Endothelial cell of hepatic sinusoid (primary cell): ENCODE measurements at regions not wholly inside any gene's neighbourhood (a gene's known extent, or its start where the extent isn't known, plus 50 kb on each side); places are given as distances from the start of the nearest gene placed in this dataset.

ENCODE experiments used
- in situ Hi-C: cut with HindIII; loops from 2 replicates; pipeline ENCODE4 v1.10.0; 2017; ENCODE audit warnings: low sequenced_read_pairs

DNA sequence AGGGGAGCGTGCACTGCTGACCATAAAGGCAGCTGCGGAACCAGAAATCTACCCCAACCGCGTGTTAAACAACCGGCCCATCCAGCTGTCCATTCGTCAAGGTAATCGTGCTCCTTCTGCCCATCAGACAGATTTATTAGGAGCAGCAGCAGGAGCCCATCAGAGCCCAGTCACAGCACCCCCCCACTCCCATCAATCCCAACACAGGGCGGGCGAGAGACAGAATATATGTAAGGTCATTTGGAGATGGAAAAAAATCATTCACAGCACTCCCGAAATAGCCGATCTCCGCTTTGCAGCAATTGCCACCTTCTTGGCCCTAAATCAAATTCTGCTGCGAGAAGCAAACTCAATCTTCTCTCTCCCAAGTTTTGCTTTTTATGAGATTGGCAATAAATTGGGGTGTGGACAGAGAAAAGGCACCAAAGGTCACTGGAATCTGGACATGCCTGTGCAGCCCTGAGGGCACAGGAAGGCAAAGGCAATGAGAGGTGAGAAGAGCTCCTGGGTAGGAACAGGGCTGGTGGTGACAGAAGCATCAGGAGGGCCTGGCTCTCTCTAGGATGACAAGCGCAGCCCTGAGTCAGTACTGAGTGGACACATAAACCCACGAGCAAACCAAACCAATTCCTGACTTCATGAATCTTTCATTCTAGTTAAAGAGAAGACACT, 145.0 kb upstream of the ZMIZ1 start:
- in situ Hi-C loops, result no loop called here

DNA sequence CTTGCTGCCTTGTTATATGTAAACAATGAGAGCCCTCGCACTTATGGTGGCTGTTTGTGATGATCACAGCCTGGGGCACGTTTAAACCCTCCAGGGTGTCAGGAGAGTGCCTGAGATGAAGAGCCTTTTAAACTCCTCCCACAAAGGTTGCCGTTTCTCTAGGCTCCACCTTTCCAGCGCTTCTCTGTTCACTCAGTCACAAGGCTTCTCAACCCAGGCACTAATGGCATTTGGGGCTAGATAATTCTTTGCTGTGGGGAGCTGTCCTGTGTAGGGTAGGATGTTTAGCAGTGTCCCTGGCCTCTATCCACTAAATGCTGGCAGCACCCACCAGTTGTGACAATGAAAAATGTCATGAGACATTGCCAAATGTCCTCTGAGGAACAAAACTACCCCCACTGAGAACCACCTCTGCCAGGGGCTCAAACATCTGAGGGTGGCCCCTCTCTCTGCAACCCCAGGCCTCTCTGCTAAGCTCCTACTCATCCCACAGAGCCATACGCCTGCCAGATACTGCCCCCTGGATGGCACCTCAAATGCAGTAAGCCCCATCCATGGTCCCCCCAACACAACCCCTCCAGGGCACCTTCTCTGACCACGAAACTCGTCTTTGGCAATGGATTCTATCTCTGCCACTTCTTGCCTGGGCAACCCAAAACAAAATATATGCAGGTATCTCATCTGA, 144.3 kb upstream of the ZMIZ1 start:
- in situ Hi-C loops, result no loop called here

DNA sequence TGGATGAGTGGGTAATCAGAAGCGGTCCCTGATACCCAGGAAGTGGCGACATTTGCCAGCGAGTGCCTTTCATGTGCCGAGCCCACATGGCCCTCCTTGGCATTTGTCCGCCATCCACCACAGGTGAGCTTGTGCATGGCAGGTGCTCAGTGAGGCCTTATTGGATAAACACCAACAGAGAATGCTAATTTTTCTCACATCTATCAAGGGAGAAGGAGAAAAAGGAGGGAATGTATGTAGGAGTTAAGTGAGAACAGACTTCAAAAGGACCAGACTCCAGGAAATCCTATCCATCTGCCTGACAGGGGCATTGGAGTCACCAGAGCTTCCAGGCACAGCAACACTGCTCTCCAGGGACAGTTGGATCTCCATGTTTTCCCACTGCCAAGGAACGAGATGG, 143.5 kb upstream of the ZMIZ1 start:
- in situ Hi-C loops, result no loop called here

- in situ Hi-C loops, result no loop called here
Measured at GRCh38 chr10:78925800-78926319, 142.9 kb upstream of the ZMIZ1 start.

DNA sequence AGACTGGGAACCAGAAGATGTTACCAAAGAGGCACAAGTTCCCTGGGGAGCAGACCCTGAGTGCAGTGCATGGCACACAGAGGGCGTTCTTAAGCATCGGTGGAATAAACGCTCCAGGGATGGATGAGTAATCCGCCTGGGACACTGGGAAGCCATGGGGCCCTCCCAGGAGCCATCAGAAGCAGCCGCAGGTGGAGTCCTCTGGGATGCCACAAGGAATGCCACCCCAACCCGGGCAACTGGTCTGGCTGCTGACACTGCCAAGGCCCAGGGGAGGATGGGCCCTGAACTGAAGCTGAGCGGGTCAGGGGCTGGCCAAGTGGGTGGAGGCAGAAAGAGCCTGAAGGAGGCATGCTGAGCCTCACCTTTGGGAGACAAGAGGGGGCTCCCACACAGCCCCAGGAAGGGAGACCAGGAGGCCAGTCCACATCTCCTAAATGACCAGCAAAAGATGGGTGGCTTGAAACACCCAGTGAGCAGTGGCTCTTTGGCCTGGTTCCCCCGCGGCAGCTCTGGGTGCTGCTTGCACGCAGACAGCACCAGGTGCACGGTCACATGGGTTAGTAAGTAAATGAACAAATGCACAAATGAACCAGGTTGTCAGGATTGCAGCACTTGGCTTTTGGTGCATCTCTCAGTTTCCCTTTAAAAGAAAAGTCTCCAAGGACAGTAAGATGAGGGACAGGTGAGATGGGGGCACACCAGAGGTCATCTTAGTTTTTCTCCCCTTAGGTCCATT, 141.3 kb upstream of the ZMIZ1 start:
- in situ Hi-C loops, result no loop called here

DNA sequence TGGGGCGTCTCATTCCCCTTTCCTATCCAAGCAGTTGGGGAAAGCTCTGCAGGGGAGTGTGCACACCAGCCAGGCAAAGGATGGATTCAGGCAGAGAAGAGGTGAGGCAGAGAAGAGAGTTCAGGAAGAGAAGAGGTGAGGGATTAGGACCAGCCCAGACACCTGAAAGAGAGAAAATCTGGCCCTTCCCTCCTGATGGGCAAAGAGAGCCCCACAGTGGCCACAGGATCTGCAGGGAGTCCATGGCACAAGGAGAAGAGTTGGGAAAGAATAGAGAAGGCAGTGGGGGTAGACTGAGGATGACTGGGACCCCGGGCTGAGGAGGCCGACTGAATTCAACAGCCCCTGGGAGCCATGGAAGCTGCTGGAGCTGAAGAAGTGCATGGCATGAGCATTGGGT, 140.4 kb upstream of the ZMIZ1 start:
- in situ Hi-C loops, result no loop called here

DNA sequence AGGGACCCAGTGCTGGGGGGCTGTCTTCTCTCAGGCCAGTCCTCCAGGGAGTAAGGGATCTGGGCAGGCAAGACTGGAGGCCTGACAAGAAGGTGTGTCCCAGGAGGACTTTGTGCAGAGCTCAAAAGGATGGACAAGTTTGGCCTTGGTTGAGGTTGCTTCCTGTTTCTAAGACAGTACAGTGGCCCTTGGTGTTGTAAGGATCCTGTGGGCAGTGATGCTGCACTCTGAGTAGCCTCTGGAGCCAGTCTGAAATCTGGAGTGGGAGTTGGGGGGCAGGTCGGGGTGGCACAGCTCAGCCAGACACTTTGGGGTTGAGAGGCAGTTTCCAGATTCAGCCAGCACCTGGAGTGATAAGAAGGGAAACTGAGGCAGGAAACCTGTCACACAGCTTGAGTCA, 139.2 kb upstream of the ZMIZ1 start:
- in situ Hi-C loops, result no loop called here

- in situ Hi-C loops, result no loop called here
Measured at GRCh38 chr10:78931321-78932053, 137.3 kb upstream of the ZMIZ1 start.

GRCh38 chr10:78932054-78932386, 136.7 kb upstream of the ZMIZ1 start:
- in situ Hi-C loops, result no loop called here

DNA sequence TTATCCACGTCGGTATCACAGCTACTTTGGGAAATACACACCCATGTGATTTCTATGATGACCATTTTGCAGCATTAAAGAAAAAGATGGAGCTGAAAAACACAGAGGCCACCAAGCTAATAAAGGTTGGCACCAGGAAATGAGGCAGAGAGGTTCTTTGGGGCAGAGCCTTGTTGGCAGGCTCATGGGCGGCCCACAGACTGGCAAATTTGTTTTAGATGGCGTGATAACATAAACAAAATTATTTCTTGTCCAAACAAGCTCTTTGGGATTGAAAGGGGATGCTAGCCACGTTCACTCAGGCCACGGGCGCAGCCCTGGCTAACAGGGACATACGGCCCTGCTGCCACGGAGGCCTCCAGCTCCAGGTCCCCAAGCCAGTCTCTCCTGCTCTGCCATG, 135.9 kb upstream of the ZMIZ1 start:
- in situ Hi-C loops, result no loop called here

DNA sequence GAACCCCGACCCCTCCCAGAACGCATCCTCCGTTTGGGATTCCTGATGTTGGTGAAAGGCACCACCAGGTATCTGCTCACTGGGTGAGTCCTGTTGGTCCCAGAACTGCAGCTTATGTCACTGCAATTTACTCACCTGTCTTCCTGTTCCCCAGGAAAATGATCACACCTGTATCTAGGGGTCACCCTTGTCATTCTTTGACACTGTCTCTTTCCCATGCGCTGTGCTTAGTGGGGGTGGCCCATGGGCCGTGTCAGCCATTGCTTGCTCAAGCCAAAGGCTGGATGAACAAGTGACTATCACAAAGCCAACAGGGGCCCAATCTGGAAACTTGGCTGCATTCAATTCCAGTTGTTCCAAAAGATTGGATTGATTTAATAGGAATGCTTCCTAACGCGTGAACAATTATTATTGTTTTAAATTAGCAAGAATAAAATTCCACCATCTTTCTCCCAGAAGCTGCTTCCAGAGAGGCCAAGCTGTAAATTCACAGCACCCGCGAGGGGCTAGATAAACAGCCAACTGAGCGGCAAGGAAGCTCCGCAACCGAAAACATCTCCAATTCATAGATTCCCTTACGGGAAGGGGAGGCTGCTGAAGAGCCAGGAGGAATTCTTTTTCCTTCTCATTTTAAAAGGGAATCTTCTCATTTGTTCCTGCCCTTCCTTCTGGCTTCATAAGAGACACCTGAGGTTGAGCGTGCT, 134.8 kb upstream of the ZMIZ1 start:
- in situ Hi-C loops, result no loop called here

DNA sequence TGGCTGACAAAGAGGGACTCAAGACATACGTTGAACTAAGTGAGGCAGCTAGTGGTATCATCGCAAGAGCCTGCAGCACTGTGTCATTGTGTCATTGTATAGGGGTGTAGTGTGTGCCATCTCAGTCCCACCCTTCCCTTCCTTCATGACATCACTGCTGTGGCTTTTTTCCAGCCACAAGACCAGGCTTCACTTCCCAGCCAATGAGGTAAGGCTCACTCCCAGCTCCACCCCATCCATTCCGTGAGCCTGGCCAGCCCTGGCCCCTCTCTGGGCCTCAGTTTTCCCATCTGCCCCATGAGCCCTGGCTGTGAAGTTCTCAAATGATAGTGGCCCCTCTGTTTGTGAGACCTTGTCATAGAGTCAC, 134.3 kb upstream of the ZMIZ1 start:
- in situ Hi-C loops, result no loop called here

DNA sequence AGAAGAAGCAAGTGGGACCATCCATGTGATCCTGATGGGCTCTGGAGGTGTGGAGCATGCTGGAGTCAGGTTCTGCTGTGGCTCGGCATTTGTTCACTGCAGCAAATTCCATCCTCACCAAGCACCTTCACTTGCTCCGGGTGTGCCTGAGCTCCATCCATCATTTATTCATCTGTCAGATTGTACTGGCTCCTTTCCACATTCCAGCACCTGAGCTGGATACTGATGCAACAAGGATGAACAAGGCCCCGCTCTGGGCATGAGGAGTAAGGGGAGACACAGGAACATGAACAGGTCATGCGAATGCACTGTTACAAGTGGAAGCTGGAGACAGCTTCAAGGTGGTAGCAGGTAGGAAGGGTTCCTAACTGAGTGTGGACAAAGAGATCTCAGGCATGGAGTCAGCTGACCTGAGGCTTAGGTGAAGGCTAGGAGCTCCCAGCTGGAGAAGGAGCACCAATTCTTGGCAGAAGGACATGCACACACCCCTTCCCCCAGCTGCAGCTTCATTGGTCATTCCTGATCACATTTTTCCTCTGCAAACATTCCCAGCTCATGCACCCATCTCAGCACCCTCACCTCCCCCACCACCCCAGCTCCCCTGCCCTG, 133.7 kb upstream of the ZMIZ1 start:
- in situ Hi-C loops, result loop anchor here (5.0 kb wide), 2 partner anchors 52 to 257 kb away; no protein-coding TSS in a partner anchor

GRCh38 chr10:78935697-78936407, 132.9 kb upstream of the ZMIZ1 start:
- in situ Hi-C loops, result loop anchor here (5.0 kb wide), 2 partner anchors 51 to 256 kb away; no protein-coding TSS in a partner anchor

DNA sequence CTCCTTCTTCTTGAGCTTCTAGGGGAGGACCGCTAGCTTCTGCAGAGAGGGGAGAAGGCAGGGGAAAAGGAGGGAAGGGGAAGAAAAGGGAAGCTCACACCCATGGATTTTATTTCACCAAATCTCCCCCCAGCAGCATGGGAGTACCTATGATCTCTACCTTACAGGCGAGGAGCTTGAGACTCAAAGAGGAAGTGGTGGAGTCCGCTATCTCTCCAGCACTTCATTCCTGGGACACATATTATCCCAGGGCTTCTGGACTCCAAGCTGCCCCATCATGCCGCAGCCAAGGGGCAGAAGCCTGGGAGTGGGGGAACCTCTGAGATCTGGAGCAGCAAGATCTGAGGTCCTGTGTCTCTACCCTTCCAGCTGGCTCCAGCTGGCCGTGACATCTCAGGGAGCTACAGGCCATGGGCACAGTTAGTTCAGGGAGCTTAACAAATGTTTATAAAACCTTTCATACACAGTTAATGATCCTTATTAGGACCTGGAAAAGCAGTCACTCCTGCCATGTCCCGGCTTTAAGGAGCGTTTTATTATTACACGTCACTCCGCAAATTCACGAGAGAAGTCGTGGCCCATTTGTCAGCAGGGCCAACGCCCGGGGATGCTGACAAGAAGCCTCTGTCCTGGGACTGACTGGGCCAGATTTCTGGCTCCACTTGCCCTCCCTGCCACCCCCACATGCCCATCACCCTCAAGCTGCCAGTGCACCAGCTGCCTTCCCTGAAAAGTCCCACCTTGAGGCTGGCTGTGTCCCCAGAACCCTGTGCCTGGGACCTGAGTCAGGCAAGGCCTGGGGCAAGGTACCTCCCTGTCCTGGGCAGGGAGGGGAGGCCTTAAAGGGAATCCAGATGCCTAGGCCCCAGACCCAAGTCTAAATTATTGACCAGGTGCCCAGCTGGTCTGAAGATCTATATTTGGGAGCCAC, 132.1 kb upstream of the ZMIZ1 start:
- in situ Hi-C loops, result loop anchor here (5.0 kb wide), 2 partner anchors 51 to 256 kb away; no protein-coding TSS in a partner anchor

DNA sequence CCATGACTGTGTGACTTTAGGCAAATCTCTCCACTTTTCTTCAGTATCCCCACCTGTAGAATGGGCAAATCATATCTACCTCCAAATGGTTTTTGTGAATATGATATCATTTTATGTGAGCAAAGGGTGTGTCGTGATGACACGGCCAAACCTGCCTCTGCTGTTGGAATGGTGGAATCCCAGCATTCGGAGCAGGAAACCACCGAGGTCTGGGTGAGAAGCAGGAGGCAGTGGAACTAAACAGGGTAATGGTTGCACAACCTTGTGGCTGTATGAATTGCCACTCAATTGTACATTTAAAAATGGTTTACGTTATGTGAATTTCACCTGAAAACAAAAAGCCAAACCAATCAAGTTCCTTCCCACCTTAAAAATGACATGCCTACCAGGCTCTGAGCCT, 131.4 kb upstream of the ZMIZ1 start:
- in situ Hi-C loops, result loop anchor here (5.0 kb wide), 2 partner anchors 50 to 255 kb away; no protein-coding TSS in a partner anchor

DNA sequence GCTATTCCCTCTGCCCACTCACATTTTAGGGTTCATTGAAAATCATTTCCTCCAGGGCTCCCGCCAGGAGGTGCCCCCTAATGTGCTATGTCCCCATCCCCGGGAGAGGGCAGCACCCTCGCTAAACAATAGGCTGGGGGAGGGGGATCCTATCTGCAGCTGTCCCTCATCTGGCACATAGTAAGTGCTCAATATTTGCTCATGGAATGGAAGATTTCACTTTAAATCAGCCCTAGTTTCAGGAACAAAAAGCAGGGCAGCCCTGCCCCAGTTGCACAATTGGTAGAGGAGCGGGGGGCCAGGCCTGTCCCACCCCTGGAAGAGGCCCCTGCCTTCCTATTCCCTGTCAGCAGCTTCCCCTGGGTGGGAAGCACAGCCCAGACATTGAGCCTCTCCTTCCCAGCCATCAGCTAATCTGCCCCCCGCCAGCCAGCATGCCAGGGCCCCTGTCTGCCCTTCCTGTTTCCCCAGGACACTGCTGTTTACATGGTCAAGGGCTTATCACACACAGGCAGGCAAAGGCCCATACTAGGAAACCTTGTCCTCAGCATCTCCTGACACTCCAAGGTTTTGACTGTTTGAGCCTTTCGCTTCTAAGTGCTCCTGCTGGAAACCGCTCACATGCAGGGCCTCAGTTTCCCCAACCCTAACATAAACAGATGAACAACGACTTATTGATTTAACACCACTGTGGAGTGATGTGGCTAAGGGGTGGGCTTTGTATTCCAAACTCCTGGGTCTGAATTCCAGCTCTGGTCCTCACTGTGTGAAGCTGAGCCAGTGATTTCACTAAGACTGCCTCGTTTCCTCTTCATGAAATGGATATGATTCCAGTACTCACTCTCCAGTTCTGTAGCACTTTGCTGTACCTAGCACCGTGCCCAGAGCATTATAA, 130.7 kb upstream of the ZMIZ1 start:
- in situ Hi-C loops, result loop anchor here (5.0 kb wide), 2 partner anchors 49 to 254 kb away; no protein-coding TSS in a partner anchor
